SK-N-MC (cell line): ENCODE measurements at regions not wholly inside any gene's neighbourhood (a gene's known extent, or its start where the extent isn't known, plus 50 kb on each side); places are given as distances from the start of the nearest gene placed in this dataset.

Experiments
- EZH2 ChIP-seq: fragments of 200-600 bp; sonication (generic); IDR thresholded peaks from one replicate; pipeline ENCODE4 v1.6.1; 2017; ENCODE audit warnings: antibody characterized with exemption
- POLR2AphosphoS5 ChIP-seq: IDR thresholded peaks from 2 replicates; pipeline ENCODE4 v1.6.1; 2012; ENCODE audit warnings: mild to moderate bottlenecking, low read depth, low read length, borderline replicate concordance

GRCh38 chr9:87294126-87294525 lies 203.5 kb upstream of the DAPK1 start:
- TF ChIP-seq EZH2: no peak
- TF ChIP-seq POLR2AphosphoS5: no peak
